IMR-90 (cell line): ENCODE measurements at regions not wholly inside any gene's neighbourhood (a gene's known extent, or its start where the extent isn't known, plus 50 kb on each side); places are given as distances from the start of the nearest gene placed in this dataset.

Source experiments
- ATAC-seq: fragments of 200-7000 bp; cut with Tn5 transposase; 2 replicates; pipeline ENCODE4 v1.9.1; 2020; ENCODE audit warnings: low read depth, mild to moderate bottlenecking, moderate library complexity
- BruUV-seq: library from RNA; stranded (reverse); fragments of 400-500 nt; replicated peaks from 2 replicates; lab custom pipeline; 2021; lab: Mats Ljungman, UMichigan
- CTCF ChIA-PET: fragments of 300-600 bp; formaldehyde crosslinking; extraction: SDS; loops from one replicate; lab custom pipeline; 2021; ENCODE audit warnings: antibody characterized with exemption; lab: Yijun Ruan, JAX
- POLR2A ChIA-PET: fragments of 300-600 bp; sonication (Branson Sonifier 250); formaldehyde crosslinking; loops from one replicate; lab custom pipeline; 2022; ENCODE audit warnings: antibody characterized with exemption; ENCODE audit not compliant: unreplicated experiment; lab: Charles Lee
- DNase-seq: peaks from one replicate; pipeline ENCODE4 v3.0.0; 2013
- H2AFZ ChIP-seq: replicated peaks from 2 replicates; pipeline ENCODE3; 2013; ENCODE audit warnings: low read length, mild to moderate bottlenecking; ENCODE audit not compliant: poor library complexity
- H2AK5ac ChIP-seq: 2 replicates; pipeline ENCODE4 v1.6.1; 2013; ENCODE audit warnings: low read depth, low read length, inconsistent platforms
- H2AK9ac ChIP-seq: replicated peaks from 2 replicates; pipeline ENCODE3; 2013; ENCODE audit warnings: mild to moderate bottlenecking, low read depth, low read length, moderate library complexity; ENCODE audit not compliant: poor library complexity
- H2BK120ac ChIP-seq: 2 replicates; pipeline ENCODE4 v1.6.1; 2013; ENCODE audit warnings: low read depth, low read length, inconsistent platforms
- H2BK15ac ChIP-seq: 3 replicates; pipeline ENCODE4 v1.6.1; 2013; ENCODE audit warnings: low read depth, low read length, inconsistent platforms
- H2BK20ac ChIP-seq: 2 replicates; pipeline ENCODE4 v1.6.1; 2013; ENCODE audit warnings: low read depth, mild to moderate bottlenecking, inconsistent platforms, low read length, moderate library complexity
- H2BK5ac ChIP-seq: 2 replicates; pipeline ENCODE4 v1.6.1; 2013; ENCODE audit warnings: mild to moderate bottlenecking, low read depth, low read length, inconsistent platforms; ENCODE audit not compliant: poor library complexity, severe bottlenecking
- H3K14ac ChIP-seq: replicated peaks from 2 replicates; pipeline ENCODE4 v1.6.1; 2013; ENCODE audit warnings: low read depth, low read length, inconsistent platforms
- H3K18ac ChIP-seq: 2 replicates; pipeline ENCODE4 v1.6.1; 2013; ENCODE audit warnings: low read depth, low read length, control low read depth
- H3K23ac ChIP-seq: 2 replicates; pipeline ENCODE4 v1.6.1; 2013; ENCODE audit warnings: low read depth, low read length, inconsistent platforms
- H3K27ac ChIP-seq: 2 replicates; pipeline ENCODE4 v1.5.1; 2013; ENCODE audit warnings: mild to moderate bottlenecking, control low read depth, low read length; ENCODE audit not compliant: insufficient read depth
- H3K27me3 ChIP-seq: 2 replicates; pipeline ENCODE4 v1.6.1; 2013; ENCODE audit warnings: low read length; ENCODE audit not compliant: control insufficient read depth, insufficient read depth
- H3K36me3 ChIP-seq: 2 replicates; pipeline ENCODE4 v1.6.1; 2013; ENCODE audit warnings: low read length, mixed read lengths; ENCODE audit not compliant: control insufficient read depth, insufficient read depth
- H3K4ac ChIP-seq: 2 replicates; pipeline ENCODE4 v1.6.1; 2013; ENCODE audit warnings: low read depth, low read length, inconsistent platforms
- H3K4me1 ChIP-seq: 2 replicates; pipeline ENCODE4 v1.6.1; 2013; ENCODE audit warnings: low read length, mixed read lengths; ENCODE audit not compliant: control insufficient read depth, insufficient read depth
- H3K4me2 ChIP-seq: 2 replicates; pipeline ENCODE4 v1.6.1; 2013; ENCODE audit warnings: low read depth, mild to moderate bottlenecking, control low read depth, low read length, moderate library complexity
- H3K4me3 ChIP-seq: 2 replicates; pipeline ENCODE4 v1.5.1; 2013; ENCODE audit warnings: low read depth, mild to moderate bottlenecking, control low read depth, low read length, moderate library complexity; ENCODE audit not compliant: insufficient read depth
- H3K56ac ChIP-seq: 2 replicates; pipeline ENCODE4 v1.6.1; 2013; ENCODE audit warnings: low read length, inconsistent platforms; ENCODE audit not compliant: insufficient read depth; ENCODE audit errors: extremely low read depth
- H3K79me1 ChIP-seq, 2 experiments: 2 replicates each; pipeline ENCODE4 v1.6.1; 2013; ENCODE audit warnings: low read length in 2 of 2, inconsistent platforms in 1 of 2, low read depth in 1 of 2
- H3K9ac ChIP-seq: 2 replicates; pipeline ENCODE4 v1.6.1; 2013; ENCODE audit warnings: low read depth, low read length, control low read depth
- H3K9me1 ChIP-seq: 2 replicates; pipeline ENCODE4 v1.6.1; 2013; ENCODE audit warnings: low read length, inconsistent platforms; ENCODE audit not compliant: insufficient read depth
- H3K9me3 ChIP-seq: 2 replicates; pipeline ENCODE4 v1.6.1; 2013; ENCODE audit warnings: low read length; ENCODE audit not compliant: control insufficient read depth, insufficient read depth
- H4K20me1 ChIP-seq: 2 replicates; pipeline ENCODE4 v1.6.1; 2013; ENCODE audit warnings: low read length, inconsistent platforms; ENCODE audit not compliant: insufficient read depth
- H4K5ac ChIP-seq: 2 replicates; pipeline ENCODE4 v1.6.1; 2013; ENCODE audit warnings: mild to moderate bottlenecking, low read depth, low read length, control low read depth
- H4K8ac ChIP-seq, 2 experiments: 2 replicates each; pipeline ENCODE4 v1.6.1; 2013; ENCODE audit warnings: low read depth in 2 of 2, low read length in 2 of 2, control low read depth in 1 of 2, inconsistent platforms in 1 of 2
- H4K91ac ChIP-seq: 2 replicates; pipeline ENCODE4 v1.6.1; 2013; ENCODE audit warnings: low read depth, low read length, inconsistent platforms; ENCODE audit not compliant: insufficient read depth
- BHLHE40 ChIP-seq: fragments of 150-350 bp; IDR thresholded peaks from 2 replicates; pipeline ENCODE4 v1.6.1; 2016; ENCODE audit warnings: mild to moderate bottlenecking, low read depth, low read length
- FOS ChIP-seq: fragments of 150-350 bp; IDR thresholded peaks from 2 replicates; pipeline ENCODE4 v1.6.1; 2016; ENCODE audit warnings: low read depth, low read length
- MXI1 ChIP-seq: IDR thresholded peaks from 2 replicates; pipeline ENCODE4 v1.6.1; 2012; ENCODE audit warnings: low read depth, mild to moderate bottlenecking, low read length, moderate library complexity, borderline replicate concordance
- RAD21 ChIP-seq: IDR thresholded peaks from 2 replicates; pipeline ENCODE4 v1.6.1; 2012; ENCODE audit warnings: low read length, improper control_type of control experiment
- SMC3 ChIP-seq: fragments of 150-350 bp; IDR thresholded peaks from 2 replicates; pipeline ENCODE4 v1.6.1; 2016; ENCODE audit warnings: low read depth, mild to moderate bottlenecking, antibody characterized with exemption, low read length, moderate library complexity
- USF2 ChIP-seq: fragments of 150-350 bp; IDR thresholded peaks from 2 replicates; pipeline ENCODE4 v1.6.1; 2017; ENCODE audit warnings: mild to moderate bottlenecking, antibody characterized with exemption, low read length, low read depth
- WGBS, 2 experiments: methylation state at CpG; one replicate each; pipeline versions ENCODE4 v1.1.5 to v1.1.7; 2013; ENCODE audit warnings: missing lambda C conversion rate in 2 of 2; ENCODE audit not compliant: insufficient read length in 1 of 2; ENCODE audit errors: extremely low coverage in 2 of 2; 5-methylcytosine and 5-hydroxymethylcytosine counted together
- dilution Hi-C: fragments of 300-500 bp; cut with HindIII; formaldehyde crosslinking; loops from one replicate; pipeline ENCODE4 v1.14.3; 2018; ENCODE audit warnings: low sequenced_read_pairs; ENCODE audit not compliant: unreplicated experiment
- in situ Hi-C: fragments of 300-500 bp; cut with MboI; formaldehyde crosslinking; loops from 3 replicates; pipeline ENCODE4 v1.14.3; 2019; ENCODE audit warnings: low sequenced_read_pairs, inconsistent platforms, mixed read lengths
- intact Hi-C: fragments of 100-400 bp; cut with micrococcal nuclease; formaldehyde crosslinking; loops from 2 replicates; pipeline ENCODE4 v1.10.0; 2022
- TF ChIP-seq, protein P1 (sequence below): fragments of 150-350 bp; IDR thresholded peaks from 2 replicates; pipeline ENCODE4 v1.6.1; 2016; ENCODE audit warnings: low read depth, mild to moderate bottlenecking, low read length, moderate library complexity, borderline replicate concordance
- TF ChIP-seq, protein P2 (sequence below): conservative IDR thresholded peaks from 2 replicates; pipeline ENCODE4 v1.5.1; 2012; ENCODE audit warnings: mild to moderate bottlenecking, low read depth, low read length, improper control_type of control experiment

DNA sequence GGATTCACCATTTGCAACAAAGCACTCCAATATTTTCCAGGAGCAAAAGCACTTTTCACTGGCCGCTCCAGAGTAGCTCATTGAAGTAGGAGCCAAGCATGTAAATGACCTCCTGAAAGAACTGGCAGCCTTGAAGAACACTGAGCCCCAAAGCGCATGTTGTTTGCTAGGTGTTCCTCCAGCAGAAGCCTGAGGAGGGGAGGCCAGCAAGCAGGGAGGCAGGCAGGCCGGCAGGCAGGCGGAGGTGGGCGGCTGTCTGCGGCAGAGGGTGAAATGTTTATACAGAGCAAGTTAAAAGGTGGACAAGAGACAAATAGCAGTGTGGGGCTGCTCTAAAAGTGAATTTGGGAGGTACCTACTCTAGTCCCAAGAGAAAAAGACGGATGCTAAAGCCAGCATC is 439.4 kb downstream of the CCDC91 start:
- TF ChIP-seq, protein P1, sequence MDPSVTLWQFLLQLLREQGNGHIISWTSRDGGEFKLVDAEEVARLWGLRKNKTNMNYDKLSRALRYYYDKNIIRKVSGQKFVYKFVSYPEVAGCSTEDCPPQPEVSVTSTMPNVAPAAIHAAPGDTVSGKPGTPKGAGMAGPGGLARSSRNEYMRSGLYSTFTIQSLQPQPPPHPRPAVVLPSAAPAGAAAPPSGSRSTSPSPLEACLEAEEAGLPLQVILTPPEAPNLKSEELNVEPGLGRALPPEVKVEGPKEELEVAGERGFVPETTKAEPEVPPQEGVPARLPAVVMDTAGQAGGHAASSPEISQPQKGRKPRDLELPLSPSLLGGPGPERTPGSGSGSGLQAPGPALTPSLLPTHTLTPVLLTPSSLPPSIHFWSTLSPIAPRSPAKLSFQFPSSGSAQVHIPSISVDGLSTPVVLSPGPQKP, result no peak
- TF ChIP-seq, protein P2, sequence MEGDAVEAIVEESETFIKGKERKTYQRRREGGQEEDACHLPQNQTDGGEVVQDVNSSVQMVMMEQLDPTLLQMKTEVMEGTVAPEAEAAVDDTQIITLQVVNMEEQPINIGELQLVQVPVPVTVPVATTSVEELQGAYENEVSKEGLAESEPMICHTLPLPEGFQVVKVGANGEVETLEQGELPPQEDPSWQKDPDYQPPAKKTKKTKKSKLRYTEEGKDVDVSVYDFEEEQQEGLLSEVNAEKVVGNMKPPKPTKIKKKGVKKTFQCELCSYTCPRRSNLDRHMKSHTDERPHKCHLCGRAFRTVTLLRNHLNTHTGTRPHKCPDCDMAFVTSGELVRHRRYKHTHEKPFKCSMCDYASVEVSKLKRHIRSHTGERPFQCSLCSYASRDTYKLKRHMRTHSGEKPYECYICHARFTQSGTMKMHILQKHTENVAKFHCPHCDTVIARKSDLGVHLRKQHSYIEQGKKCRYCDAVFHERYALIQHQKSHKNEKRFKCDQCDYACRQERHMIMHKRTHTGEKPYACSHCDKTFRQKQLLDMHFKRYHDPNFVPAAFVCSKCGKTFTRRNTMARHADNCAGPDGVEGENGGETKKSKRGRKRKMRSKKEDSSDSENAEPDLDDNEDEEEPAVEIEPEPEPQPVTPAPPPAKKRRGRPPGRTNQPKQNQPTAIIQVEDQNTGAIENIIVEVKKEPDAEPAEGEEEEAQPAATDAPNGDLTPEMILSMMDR, result no peak
- TF ChIP-seq FOS, result no peak
- no peak for TF ChIP-seq USF2
- TF ChIP-seq MXI1, result no peak
- no peak for TF ChIP-seq BHLHE40
- no peak for TF ChIP-seq SMC3
- no peak for TF ChIP-seq RAD21

More for the DNA sequence above, 439.4 kb downstream of the CCDC91 start:
- Histone ChIP-seq H3K23ac (no peak overlapping the region), H4K91ac (no peak overlapping the region), H3K9me3 (no peaks in the 10 kb centered on the region), H3K27ac (no peak overlapping the region), H3K4me1 (no peaks in the 10 kb centered on the region), H3K4me2 (no peak overlapping the region), H2BK5ac (no peak overlapping the region), H3K56ac (no peak overlapping the region), H3K4ac (no peak overlapping the region), H2BK120ac (no peak overlapping the region), H3K18ac (no peak overlapping the region), H3K9ac (no peak overlapping the region), H3K27me3 (no peaks in the 10 kb centered on the region), H2BK20ac (no peak overlapping the region), H4K20me1 (no peaks in the 10 kb centered on the region), H3K14ac (no peak overlapping the region), H3K9me1 (no peaks in the 10 kb centered on the region), H2AK9ac (no peak overlapping the region), H3K79me1 (no peaks in the 10 kb centered on the region), H2BK15ac (no peak overlapping the region), H4K8ac (no peak overlapping the region), H2AFZ (no peak overlapping the region), H3K36me3 (no peaks in the 10 kb centered on the region), H4K5ac (no peak overlapping the region), H2AK5ac (no peak overlapping the region), H3K4me3 (no peak overlapping the region)
- intact Hi-C loops (no loop called here), in situ Hi-C loops (no loop called here), dilution Hi-C loops (no loop called here)
- ChIA-PET POLR2A (no interaction called here), CTCF (interaction anchor here (0.5 to 1.2 kb wide), 2 partner anchors 9 to 150 kb away, joined by 3 to 4 read pairs; no protein-coding TSS in a partner anchor)
- DNase-seq, result no peak
- no TSS peak for BruUV-seq
- no peak for ATAC-seq
- WGBS, 2 experiments, result no CpG with 5 or more reads among the region's 7 CpGs
